ENCODE measurements at regions not wholly inside any gene's neighbourhood (a gene's known extent, or its start where the extent isn't known, plus 50 kb on each side); places are given as distances from the start of the nearest gene placed in this dataset.

- TF ChIP-seq EP300 (IDR thresholded peaks at IDR 0.05; ENCODE audit: borderline replicate concordance in 1 of 2, low read depth in 2 of 2, low read length in 2 of 2) (no peak), TAF1 (IDR thresholded peaks at IDR 0.05; ENCODE audit: low read depth, low read length) (no peak), CHD7 (IDR thresholded peaks at IDR 0.05; ENCODE audit: insufficient replicate concordance, low read length) (no peak), FOSL1 (IDR thresholded peaks at IDR 0.05; ENCODE audit: insufficient read depth, low read depth, low read length) (no peak), YY1 (IDR thresholded peaks at IDR 0.05; ENCODE audit: low read depth, low read length) (no peak), BRCA1 (IDR thresholded peaks at IDR 0.05; ENCODE audit: low read depth, low read length) (no peak)
These were observed 133.4 kb upstream of the PGR start (continued) for GRCh38 chr11:101262995-101263394.
